HepG2 (cell line): ENCODE measurements at regions not wholly inside any gene's neighbourhood (a gene's known extent, or its start where the extent isn't known, plus 50 kb on each side); places are given as distances from the start of the nearest gene placed in this dataset.

Experiments
- ATAC-seq: fragments of 200-7000 bp; cut with Tn5 transposase; 3 replicates; pipeline ENCODE4 v1.9.1; 2020; ENCODE audit warnings: mild to moderate bottlenecking, moderate library complexity
- BruUV-seq: library from RNA; stranded (reverse); fragments of 400-500 nt; replicated peaks from 2 replicates; lab custom pipeline; 2021; lab: Mats Ljungman, UMichigan
- CTCF ChIA-PET: fragments of 300-600 bp; formaldehyde crosslinking; extraction: SDS; loops from one replicate; lab custom pipeline; 2021; ENCODE audit warnings: low total read pairs, inconsistent platforms, low intra/inter-chr PET ratio; lab: Yijun Ruan, JAX
- POLR2A ChIA-PET: fragments of 350-600 bp; sonication (Branson Sonifier 250); formaldehyde crosslinking; loops from one replicate; lab custom pipeline; 2020; ENCODE audit warnings: antibody characterized with exemption, inconsistent platforms; lab: Yijun Ruan, JAX
- DNase-seq: peaks from one replicate; pipeline ENCODE4 v3.0.0-alpha.2; 2015; ENCODE audit warnings: low spot score
- FAIRE-seq: peaks from 3 replicates; lab custom pipeline; 2011; peaks lifted over from hg19 to GRCh38; lab: Jason Lieb, UNC
- H2AFZ ChIP-seq: one replicate; pipeline ENCODE4 v1.6.1; 2011; ENCODE audit warnings: low read length, inconsistent platforms
- H3K27ac ChIP-seq: fragments of 300-600 bp; 3 replicates; pipeline ENCODE4 v1.8.0; 2011; ENCODE audit warnings: mixed run types, mild to moderate bottlenecking, mixed read lengths, low read length, inconsistent platforms; ENCODE audit not compliant: insufficient read depth; ENCODE audit errors: extremely low read length
- H3K27me3 ChIP-seq, 2 experiments: fragments of 200-600 bp in 1 of 2; 2 replicates in 1 of 2; 3 replicates in 1 of 2; pipeline versions ENCODE4 v1.6.0 to v1.8.0; 2011; ENCODE audit warnings: low read length in 2 of 2, mild to moderate bottlenecking in 2 of 2, moderate library complexity in 2 of 2, inconsistent platforms in 1 of 2; ENCODE audit not compliant: insufficient read depth in 2 of 2, control insufficient read depth in 1 of 2
- H3K36me3 ChIP-seq, 2 experiments: fragments of 200-600 bp in 1 of 2; replicated peaks in 1 of 2; 2 replicates in 1 of 2; 3 replicates in 1 of 2; pipeline versions ENCODE4 v1.5.1 to v1.8.0; 2011; ENCODE audit warnings: low read length in 2 of 2, inconsistent platforms in 1 of 2; ENCODE audit not compliant: insufficient read depth in 2 of 2, control insufficient read depth in 1 of 2
- H3K4me1 ChIP-seq: 2 replicates; pipeline ENCODE4 v1.5.1; 2012; ENCODE audit warnings: low read length, inconsistent platforms; ENCODE audit not compliant: insufficient read depth
- H3K4me2 ChIP-seq: 2 replicates; pipeline ENCODE4 v1.6.0; 2011; ENCODE audit warnings: low read depth, low read length, inconsistent platforms
- H3K4me3 ChIP-seq, 3 experiments: fragments of 200-600 bp in 1 of 3; sonication (generic), shearing (Covaris generic) in 1 of 3; replicated peaks in 1 of 3; 2 replicates each; pipeline ENCODE4 v1.5.1; 2011 to 2016; ENCODE audit warnings: low read length in 3 of 3, inconsistent platforms in 2 of 3, low read depth in 2 of 3, mild to moderate bottlenecking in 2 of 3, control low read depth in 1 of 3, mixed read lengths in 1 of 3; ENCODE audit not compliant: insufficient read depth in 1 of 3
- H3K79me2 ChIP-seq: one replicate; pipeline ENCODE4 v1.6.1; 2011; ENCODE audit warnings: low read length, inconsistent platforms; ENCODE audit not compliant: insufficient read depth
- H3K9ac ChIP-seq: 2 replicates; pipeline ENCODE4 v1.6.0; 2011; ENCODE audit warnings: mild to moderate bottlenecking, low read depth, low read length, inconsistent platforms; ENCODE audit not compliant: insufficient read depth
- H3K9me3 ChIP-seq: 2 replicates; pipeline ENCODE4 v1.5.1; 2012; ENCODE audit warnings: mild to moderate bottlenecking, low read length
- H4K20me1 ChIP-seq: 2 replicates; pipeline ENCODE4 v1.6.0; 2011; ENCODE audit warnings: inconsistent platforms, mild to moderate bottlenecking, low read length, moderate library complexity; ENCODE audit not compliant: insufficient read depth
- AGO2 ChIP-seq: fragments of 200-400 bp; formaldehyde crosslinking; optimal IDR thresholded peaks from 2 replicates; pipeline ENCODE3; 2017; ENCODE audit warnings: mild to moderate bottlenecking, low read depth, low read length, moderate library complexity
- IKZF1 ChIP-seq: fragments of 450-650 bp; IDR thresholded peaks from 2 replicates; pipeline ENCODE4 v1.7.1; 2016
- PHB2 ChIP-seq: fragments of 450-650 bp; IDR thresholded peaks from 2 replicates; pipeline ENCODE4 v1.6.1; 2018; ENCODE audit not compliant: partially characterized antibody
- REST ChIP-seq, 2 experiments: IDR thresholded peaks; 2 replicates each; pipeline ENCODE4 v1.6.1; 2011 to 2012; ENCODE audit warnings: low read length in 2 of 2, borderline replicate concordance in 1 of 2, low read depth in 1 of 2, mild to moderate bottlenecking in 1 of 2, moderate library complexity in 1 of 2
- RFX1 ChIP-seq: fragments of 450-650 bp; IDR thresholded peaks from 2 replicates; pipeline ENCODE4 v1.6.1; 2017
- SIX4 ChIP-seq: sonication (generic); formaldehyde crosslinking; IDR thresholded peaks from 2 replicates; pipeline ENCODE4 v1.4.0; 2020; ENCODE audit warnings: missing genetic modification reagents
- ZNF12 ChIP-seq: sonication (generic); formaldehyde crosslinking; IDR thresholded peaks from 2 replicates; pipeline ENCODE4 v1.5.0; 2020; ENCODE audit warnings: missing genetic modification reagents
- ZNF260 ChIP-seq: sonication (generic); formaldehyde crosslinking; IDR thresholded peaks from 2 replicates; pipeline ENCODE4 v1.4.0; 2020; ENCODE audit warnings: missing genetic modification reagents, low read depth, mild to moderate bottlenecking, borderline replicate concordance
- ZNF547 ChIP-seq: sonication (generic); formaldehyde crosslinking; IDR thresholded peaks from 2 replicates; pipeline ENCODE4 v1.5.1; 2020; ENCODE audit warnings: mild to moderate bottlenecking, missing genetic modification reagents
- ZNF562 ChIP-seq: sonication (generic); formaldehyde crosslinking; IDR thresholded peaks from 2 replicates; pipeline ENCODE4 v1.8.0; 2022; ENCODE audit warnings: missing genetic modification reagents, borderline replicate concordance
- ZNF563 ChIP-seq: sonication (generic); formaldehyde crosslinking; IDR thresholded peaks from 2 replicates; pipeline ENCODE4 v1.8.0; 2022; ENCODE audit warnings: mild to moderate bottlenecking, moderate library complexity, missing genetic modification reagents
- ZNF766 ChIP-seq: sonication (generic); formaldehyde crosslinking; IDR thresholded peaks from 2 replicates; pipeline ENCODE4 v1.5.0; 2020; ENCODE audit warnings: missing genetic modification reagents, borderline replicate concordance
- WGBS: methylation state at CpG from one replicate; pipeline ENCODE4 v1.1.6; 2017; ENCODE audit warnings: low lambda C conversion rate; 5-methylcytosine and 5-hydroxymethylcytosine counted together
- in situ Hi-C: cut with HindIII; loops from 2 replicates; pipeline ENCODE4 v1.10.0; 2017; ENCODE audit warnings: low pct_unique_long_range_greater_than_20kb; ENCODE audit not compliant: extremely low pct_ligation_motif_present
- intact Hi-C: fragments of 100-400 bp; cut with micrococcal nuclease; formaldehyde crosslinking; loops from one replicate; pipeline ENCODE4 v1.10.0; 2022; ENCODE audit not compliant: unreplicated experiment
- TF ChIP-seq, protein P1 (sequence below): IDR thresholded peaks from 2 replicates; pipeline ENCODE4 v1.6.1; 2012; ENCODE audit warnings: low read depth, low read length, improper control_type of control experiment
- TF ChIP-seq, protein P2 (sequence below): sonication (generic); formaldehyde crosslinking; conservative IDR thresholded peaks from 2 replicates; pipeline ENCODE4 v1.4.0; 2020; ENCODE audit warnings: mild to moderate bottlenecking, missing genetic modification reagents, moderate library complexity
- TF ChIP-seq, protein P3 (sequence below): sonication (generic); formaldehyde crosslinking; IDR thresholded peaks from 2 replicates; pipeline ENCODE4 v1.4.0; 2020; ENCODE audit warnings: mild to moderate bottlenecking, missing genetic modification reagents

DNA sequence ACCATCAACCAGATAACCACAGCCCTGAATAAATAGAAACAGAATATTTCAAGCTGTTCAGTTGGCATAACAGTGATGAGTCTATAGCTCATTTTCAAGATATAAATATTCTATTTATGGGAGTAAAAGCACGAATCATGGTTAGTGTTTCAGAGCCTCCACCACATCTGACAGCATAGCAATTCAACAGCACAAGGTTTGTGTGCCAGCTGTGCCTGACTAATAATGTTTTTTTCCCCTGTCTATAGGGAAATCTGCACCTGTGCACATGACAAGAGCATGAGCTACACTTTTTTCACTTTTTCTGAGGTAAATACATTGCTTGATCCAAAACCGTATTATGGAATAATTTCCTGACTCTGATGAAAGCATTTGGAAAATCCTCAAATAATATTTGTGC lies 251.3 kb downstream of the RPIA start:
- no peak for ATAC-seq
- 2% methylated on average over 2 of the region's 2 CpGs for WGBS

More for the DNA sequence above, 251.3 kb downstream of the RPIA start:
- Histone ChIP-seq H3K4me3 (no peak overlapping the region), H3K9ac (no peak overlapping the region), H3K4me1 (no peaks in the 10 kb centered on the region), H3K36me3 (no peaks in the 10 kb centered on the region), H3K9me3 (no peaks in the 10 kb centered on the region), H2AFZ (no peak overlapping the region), H3K27me3 (0 out of 5 replicates have a peak, but pooled peaks cover 0 to 3% of the 10 kb centered on the region in 2 experiments), H3K27ac (no peak overlapping the region), H3K79me2 (no peaks in the 10 kb centered on the region), H4K20me1 (no peaks in the 10 kb centered on the region), H3K4me2 (no peak overlapping the region)
- TF ChIP-seq, protein P1, sequence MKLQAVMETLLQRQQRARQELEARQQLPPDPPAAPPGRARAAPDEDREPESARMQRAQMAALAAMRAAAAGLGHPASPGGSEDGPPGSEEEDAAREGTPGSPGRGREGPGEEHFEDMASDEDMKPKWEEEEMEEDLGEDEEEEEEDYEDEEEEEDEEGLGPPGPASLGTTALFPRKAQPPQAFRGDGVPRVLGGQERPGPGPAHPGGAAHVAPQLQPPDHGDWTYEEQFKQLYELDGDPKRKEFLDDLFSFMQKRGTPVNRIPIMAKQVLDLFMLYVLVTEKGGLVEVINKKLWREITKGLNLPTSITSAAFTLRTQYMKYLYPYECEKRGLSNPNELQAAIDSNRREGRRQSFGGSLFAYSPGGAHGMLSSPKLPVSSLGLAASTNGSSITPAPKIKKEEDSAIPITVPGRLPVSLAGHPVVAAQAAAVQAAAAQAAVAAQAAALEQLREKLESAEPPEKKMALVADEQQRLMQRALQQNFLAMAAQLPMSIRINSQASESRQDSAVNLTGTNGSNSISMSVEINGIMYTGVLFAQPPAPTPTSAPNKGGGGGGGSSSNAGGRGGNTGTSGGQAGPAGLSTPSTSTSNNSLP, result no peak
- TF ChIP-seq RFX1 (no peak), ZNF766 (no peak), ZNF260 (CRISPR knock-in tag) (no peak), ZNF547 (CRISPR knock-in tag) (no peak), AGO2 (no peak), PHB2 (no peak), IKZF1 (no peak), ZNF12 (CRISPR knock-in tag) (no peak), ZNF563 (CRISPR knock-in tag) (no peak), ZNF562 (CRISPR knock-in tag) (no peak), SIX4 (CRISPR knock-in tag) (no peak), REST (IDR thresholded peaks at IDR 0.05; ENCODE audit: borderline replicate concordance in 1 of 2, low read depth in 1 of 2, low read length in 2 of 2) (no peak)
- TF ChIP-seq, protein P2, sequence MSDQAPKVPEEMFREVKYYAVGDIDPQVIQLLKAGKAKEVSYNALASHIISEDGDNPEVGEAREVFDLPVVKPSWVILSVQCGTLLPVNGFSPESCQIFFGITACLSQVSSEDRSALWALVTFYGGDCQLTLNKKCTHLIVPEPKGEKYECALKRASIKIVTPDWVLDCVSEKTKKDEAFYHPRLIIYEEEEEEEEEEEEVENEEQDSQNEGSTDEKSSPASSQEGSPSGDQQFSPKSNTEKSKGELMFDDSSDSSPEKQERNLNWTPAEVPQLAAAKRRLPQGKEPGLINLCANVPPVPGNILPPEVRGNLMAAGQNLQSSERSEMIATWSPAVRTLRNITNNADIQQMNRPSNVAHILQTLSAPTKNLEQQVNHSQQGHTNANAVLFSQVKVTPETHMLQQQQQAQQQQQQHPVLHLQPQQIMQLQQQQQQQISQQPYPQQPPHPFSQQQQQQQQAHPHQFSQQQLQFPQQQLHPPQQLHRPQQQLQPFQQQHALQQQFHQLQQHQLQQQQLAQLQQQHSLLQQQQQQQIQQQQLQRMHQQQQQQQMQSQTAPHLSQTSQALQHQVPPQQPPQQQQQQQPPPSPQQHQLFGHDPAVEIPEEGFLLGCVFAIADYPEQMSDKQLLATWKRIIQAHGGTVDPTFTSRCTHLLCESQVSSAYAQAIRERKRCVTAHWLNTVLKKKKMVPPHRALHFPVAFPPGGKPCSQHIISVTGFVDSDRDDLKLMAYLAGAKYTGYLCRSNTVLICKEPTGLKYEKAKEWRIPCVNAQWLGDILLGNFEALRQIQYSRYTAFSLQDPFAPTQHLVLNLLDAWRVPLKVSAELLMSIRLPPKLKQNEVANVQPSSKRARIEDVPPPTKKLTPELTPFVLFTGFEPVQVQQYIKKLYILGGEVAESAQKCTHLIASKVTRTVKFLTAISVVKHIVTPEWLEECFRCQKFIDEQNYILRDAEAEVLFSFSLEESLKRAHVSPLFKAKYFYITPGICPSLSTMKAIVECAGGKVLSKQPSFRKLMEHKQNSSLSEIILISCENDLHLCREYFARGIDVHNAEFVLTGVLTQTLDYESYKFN (CRISPR knock-in tag), result no peak
- TF ChIP-seq, protein P3, sequence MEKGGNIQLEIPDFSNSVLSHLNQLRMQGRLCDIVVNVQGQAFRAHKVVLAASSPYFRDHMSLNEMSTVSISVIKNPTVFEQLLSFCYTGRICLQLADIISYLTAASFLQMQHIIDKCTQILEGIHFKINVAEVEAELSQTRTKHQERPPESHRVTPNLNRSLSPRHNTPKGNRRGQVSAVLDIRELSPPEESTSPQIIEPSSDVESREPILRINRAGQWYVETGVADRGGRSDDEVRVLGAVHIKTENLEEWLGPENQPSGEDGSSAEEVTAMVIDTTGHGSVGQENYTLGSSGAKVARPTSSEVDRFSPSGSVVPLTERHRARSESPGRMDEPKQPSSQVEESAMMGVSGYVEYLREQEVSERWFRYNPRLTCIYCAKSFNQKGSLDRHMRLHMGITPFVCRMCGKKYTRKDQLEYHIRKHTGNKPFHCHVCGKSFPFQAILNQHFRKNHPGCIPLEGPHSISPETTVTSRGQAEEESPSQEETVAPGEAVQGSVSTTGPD (CRISPR knock-in tag), result no peak
- BruUV-seq, result no TSS peak
- DNase-seq, result no peak
- in situ Hi-C loops, result no loop called here
- ChIA-PET CTCF (no interaction called here), POLR2A (no interaction called here)
- intact Hi-C loops, result no loop called here
- no peak for FAIRE-seq
